MM.1S (cell line): ENCODE measurements at regions not wholly inside any gene's neighbourhood (a gene's known extent, or its start where the extent isn't known, plus 50 kb on each side); places are given as distances from the start of the nearest gene placed in this dataset.

Experiments
- CTCF ChIP-seq: fragments of 300-600 bp; sonication (generic); IDR thresholded peaks from 2 replicates; pipeline ENCODE4 v1.5.1; 2016; ENCODE audit warnings: antibody characterized with exemption, low read length, mixed read lengths
- EZH2 ChIP-seq: fragments of 300-600 bp; sonication (generic); optimal IDR thresholded peaks from 2 replicates; pipeline ENCODE3; 2017; ENCODE audit warnings: low read depth, mild to moderate bottlenecking, antibody characterized with exemption, low read length, mixed read lengths

- no peak for TF ChIP-seq EZH2
- no peak for TF ChIP-seq CTCF
Measured at GRCh38 chr1:30184393-30185141, 538.8 kb downstream of the MATN1 start.
